NCI-H82 (cell line): ENCODE measurements at regions not wholly inside any gene's neighbourhood (a gene's known extent, or its start where the extent isn't known, plus 50 kb on each side); places are given as distances from the start of the nearest gene placed in this dataset.

Source experiments
- DNase-seq: peaks from one replicate; lab custom pipeline; 2025; lab: John Stamatoyannopoulos, UW

- DNase-seq = peak; percentile 48
Observed at GRCh38 chr12:93243689-93244513, 133.8 kb upstream of the NUDT4 start.

DNA sequence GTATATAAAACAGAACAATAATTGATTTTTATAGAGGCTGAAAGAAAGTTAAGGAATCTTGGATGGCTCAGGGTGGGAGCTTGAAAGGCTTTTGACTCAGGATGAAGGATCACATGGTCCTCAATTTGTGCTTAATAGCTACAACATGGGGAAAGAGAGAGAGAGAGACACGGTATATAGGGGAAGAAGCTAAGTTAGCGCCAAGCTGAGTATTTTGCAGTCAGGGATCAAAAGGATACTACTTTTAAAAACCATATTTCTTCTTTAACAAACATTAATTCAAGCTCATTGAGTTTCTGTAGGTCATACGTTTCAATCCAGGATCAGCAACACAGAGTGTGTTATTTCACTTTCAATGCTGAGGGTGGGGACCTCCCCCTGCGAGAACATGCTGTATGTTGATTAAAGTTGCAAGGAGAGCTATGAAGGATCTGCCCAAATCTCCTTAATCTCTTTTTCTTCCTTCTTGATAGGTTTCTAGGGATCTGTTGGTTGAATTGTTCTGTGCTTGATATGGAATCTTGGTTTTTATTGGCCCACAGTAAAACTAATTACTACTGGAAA is 133.1 kb upstream of the NUDT4 start:
- peak; percentile 6 for DNase-seq

DNA sequence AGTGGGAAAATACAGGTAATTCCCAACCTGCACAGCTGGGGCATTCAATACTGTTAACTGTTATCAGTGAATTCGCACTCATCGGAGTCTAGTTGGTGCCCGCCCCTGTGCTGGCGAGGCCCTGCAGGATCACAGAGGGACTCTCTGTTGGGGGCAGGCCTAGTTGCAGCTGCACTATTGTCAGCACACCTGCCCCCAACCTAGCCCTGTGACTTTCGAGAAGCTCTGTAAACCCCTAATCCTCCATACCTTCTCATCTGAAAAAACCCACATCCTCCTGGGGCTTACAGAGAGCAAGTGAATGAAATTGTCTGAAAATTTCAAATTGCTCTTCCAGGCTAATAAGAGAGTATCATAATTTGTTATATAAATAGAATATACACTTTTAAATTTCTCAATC is 132.2 kb upstream of the NUDT4 start:
- peak; percentile 56 for DNase-seq

GRCh38 chr12:93247313-93247991 is 130.3 kb upstream of the NUDT4 start:
- no peak for DNase-seq

DNA sequence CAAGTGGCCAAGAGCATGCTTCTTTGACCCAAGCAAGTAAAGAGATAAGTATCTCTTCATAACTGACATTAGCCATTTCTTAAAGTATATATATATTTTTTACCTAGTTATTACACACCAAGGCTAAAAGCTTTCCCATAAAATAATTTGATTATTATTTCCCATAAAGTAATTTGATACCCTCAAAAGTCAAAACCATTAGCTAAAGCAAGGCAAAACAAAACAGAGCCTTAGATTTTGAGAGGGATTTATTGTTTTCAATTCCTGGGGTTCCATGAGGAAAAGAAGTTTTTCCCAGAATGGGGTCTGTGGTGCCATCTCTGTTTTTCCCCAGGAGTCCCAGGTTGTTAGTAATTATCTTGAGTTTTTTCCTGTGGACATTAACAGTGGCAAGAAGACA is 125.5 kb upstream of the NUDT4 start:
- DNase-seq = no peak

DNA sequence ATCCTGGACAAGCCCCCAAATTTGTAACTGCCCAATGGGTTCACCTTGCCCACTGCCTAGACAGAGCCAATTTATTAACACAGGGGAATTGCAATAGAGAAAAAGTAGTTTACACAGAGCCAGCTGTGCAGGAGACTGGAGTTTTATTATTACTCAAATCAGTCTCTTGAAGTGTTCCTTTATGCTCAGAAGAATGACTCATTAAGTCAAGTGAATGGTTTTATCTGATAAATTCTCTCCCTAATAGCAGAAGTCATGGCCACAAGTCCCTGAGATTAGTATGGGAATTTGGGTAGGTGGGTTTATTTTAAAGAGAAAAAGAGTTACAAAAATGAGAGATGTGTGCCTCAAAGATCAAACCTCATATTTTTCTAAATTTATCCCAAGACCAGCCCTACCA is 122.8 kb upstream of the NUDT4 start:
- no peak for DNase-seq

GRCh38 chr12:93256256-93256969 is 121.3 kb upstream of the NUDT4 start:
- DNase-seq = no peak

- DNase-seq = no peak
Observed at GRCh38 chr12:93261505-93262094, 116.1 kb upstream of the NUDT4 start.

- no peak for DNase-seq
Observed at GRCh38 chr12:93272997-93273396, 104.7 kb upstream of the NUDT4 start.

DNA sequence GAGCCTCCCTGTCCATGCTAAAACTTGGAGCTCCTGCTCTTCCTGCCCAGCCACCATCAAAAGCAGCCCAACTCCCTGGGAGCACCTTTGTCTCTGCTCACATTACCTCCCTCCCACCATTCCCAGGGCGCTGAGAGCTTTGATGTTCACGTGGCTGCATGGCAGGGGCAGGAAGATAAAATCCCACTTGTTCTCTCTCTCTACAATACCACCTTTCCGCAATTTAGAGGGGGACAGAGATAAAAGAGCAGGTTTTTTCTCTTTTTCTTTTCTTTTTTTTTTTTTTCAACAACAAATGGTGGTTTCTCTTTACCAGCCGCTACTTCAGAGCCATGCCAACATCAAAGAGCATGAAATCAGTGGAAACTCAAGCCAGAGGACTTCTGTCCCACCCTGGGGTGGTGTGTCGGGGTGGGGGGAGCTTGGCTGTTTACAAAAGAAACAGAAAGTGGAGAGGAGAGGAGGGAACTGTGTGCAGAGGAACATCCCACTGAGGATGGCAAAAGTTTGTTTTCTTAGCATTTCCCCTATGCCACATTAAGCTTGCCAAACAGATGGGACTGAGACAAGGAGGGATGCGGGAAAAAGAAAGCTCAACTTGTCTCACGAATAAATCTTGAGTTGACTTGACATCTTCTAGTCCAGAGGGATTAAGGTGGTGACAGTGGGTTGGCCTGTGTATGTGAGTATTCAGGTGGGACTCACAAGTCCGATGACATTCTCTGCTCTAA is 103.7 kb upstream of the NUDT4 start:
- peak; percentile 76 for DNase-seq

- peak; percentile 63 for DNase-seq
Observed at GRCh38 chr12:93274937-93275336, 102.8 kb upstream of the NUDT4 start.

DNA sequence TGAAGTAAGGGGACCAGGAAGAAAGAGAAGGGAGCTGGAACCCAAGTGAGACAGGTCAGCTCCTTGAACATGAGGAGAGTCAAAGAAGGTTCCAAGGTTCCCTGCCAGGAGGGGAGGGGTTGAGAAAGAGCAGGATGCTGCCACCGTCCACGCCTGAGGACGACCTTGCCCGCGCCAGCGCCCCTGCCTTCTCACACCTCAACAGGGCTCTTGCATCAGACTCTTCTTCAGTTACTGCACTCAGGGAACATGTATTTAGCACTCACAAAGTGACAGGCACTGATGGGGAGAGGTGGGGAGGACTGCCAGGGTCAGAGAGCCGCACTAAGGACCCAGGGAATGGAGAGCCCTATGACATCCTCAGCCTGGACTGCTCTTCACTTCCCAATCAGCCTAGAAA is 102.1 kb upstream of the NUDT4 start:
- no peak for DNase-seq

- peak; percentile 36 for DNase-seq
Observed at GRCh38 chr12:93279565-93280412, 97.9 kb upstream of the NUDT4 start.

GRCh38 chr12:93287149-93287548 is 90.6 kb upstream of the NUDT4 start:
- DNase-seq = no peak

DNA sequence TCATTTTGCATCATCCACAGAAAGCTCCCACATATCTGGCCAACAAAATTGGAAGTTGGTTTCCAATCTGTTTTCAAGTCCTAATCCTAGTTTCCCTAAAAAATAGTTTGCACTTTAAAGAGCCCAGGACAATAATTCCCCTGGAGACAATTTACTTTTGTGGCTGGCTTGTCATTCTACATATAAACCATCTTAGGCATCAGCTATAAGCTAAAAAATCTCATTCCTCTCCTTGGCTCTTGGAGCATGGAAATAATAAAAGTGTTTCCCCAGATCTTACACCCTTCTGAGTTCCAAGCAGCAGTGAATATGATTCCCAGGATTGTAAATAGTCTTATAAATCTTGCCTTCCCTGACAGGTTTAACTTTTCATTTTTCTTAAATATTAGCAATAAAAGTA is 89.1 kb upstream of the NUDT4 start:
- DNase-seq = no peak

DNA sequence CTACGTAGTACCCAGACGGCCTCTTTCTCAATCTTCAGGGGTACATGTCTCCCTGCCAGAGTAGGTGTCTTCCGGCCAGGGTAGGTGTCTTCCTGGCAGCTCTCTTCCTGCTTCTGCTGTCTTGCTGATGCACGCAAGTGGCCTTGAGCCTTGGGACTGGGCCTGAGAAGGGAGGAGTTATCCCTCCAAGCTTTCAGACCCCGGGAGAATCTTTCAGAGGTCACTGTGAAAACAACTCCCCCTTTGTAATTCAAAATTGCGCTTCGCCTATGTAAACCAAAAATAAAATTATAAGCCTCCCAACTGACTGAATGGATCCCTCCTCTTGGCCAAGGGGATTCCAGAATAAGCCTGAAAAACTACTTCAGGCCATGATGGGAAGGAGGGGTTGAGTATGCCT is 87.3 kb upstream of the NUDT4 start:
- no peak for DNase-seq

DNA sequence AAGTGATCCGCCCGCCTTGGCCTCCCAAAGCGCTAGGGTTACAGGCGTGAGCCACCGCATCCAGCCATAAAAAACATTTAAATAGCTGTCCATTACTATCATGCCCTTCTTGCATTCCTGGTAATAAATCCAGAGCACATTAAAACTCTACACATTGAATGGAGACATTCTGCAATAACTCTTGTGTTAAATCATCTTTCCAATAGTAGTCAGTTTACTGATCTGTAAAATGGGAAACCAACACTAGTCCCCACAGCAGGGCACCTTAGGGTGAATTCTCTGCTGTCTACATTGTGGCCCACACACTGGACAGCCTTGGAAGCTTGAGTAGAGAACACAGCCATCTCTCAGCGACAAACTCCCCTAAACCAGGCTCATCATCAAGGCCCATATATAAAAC is 85.5 kb upstream of the NUDT4 start:
- no peak for DNase-seq

DNA sequence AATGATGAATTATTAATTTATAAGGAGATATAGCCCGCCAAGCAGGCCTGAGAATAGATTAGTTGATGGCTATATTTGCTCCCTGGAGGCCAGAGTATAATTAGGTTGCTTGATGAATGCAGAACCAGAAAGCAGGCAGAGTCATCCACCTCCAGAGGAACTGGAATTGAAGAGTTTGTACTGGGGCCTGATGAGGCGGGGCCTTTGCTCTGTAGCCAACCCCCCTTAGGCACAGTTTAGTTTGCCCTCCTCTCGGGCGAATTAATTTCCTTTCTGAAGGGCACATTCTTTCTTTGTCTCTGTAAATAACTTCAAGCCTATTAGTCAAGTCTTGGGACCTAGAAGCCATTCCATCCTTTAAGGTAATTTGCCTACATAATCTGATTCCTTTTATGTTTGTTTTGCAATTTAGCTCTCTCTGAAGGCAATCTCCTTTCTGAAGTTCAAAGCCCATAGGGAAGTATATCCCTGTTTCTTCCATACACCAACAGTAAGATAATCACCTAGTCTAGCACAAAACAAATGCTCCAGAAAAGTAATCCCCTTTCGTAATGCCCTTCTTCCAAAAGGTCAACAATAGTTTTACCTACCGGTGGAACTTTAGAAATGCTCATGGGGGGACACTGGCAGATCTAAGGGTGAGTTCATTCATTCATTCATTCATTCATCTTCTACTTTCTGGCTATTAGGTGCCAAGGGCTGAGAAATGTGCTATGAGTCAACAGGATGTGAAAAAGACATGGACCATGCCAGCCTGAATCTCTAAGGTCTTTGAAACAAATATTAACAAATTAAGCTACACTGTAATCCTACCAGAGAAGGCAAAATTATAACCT is 84.8 kb upstream of the NUDT4 start:
- peak; percentile 41 for DNase-seq

GRCh38 chr12:93297032-93297431 is 80.7 kb upstream of the NUDT4 start:
- DNase-seq = no peak

- DNase-seq = no peak
Observed at GRCh38 chr12:93297536-93297935, 80.2 kb upstream of the NUDT4 start.
